ENCODE measurements at regions not wholly inside any gene's neighbourhood (a gene's known extent, or its start where the extent isn't known, plus 50 kb on each side); places are given as distances from the start of the nearest gene placed in this dataset.
"Not testable (repeated sequence)": the region's sequence is repeated elsewhere in the genome, so short reads cannot be mapped to it uniquely, and the experiment has no call there.

GRCh38 chr2:198525211-198525969, 721.0 kb downstream of the PLCL1 start:
- Mint-ChIP-seq H3K4me1 (no peaks in the 10 kb centered on the region), H3K36me3 (no peaks in the 10 kb centered on the region), H3K9me3 (ENCODE audit: low read depth) (no peaks in the 10 kb centered on the region), H3K27ac (no peak overlapping the region), H3K27me3 (no peaks in the 10 kb centered on the region), H3K4me3 (no peak overlapping the region)
- CTCF ChIA-PET = no interaction called here
- DNase-seq (no peak), ATAC-seq (no peak)

GRCh38 chr2:198523710-198524109, 719.3 kb downstream of the PLCL1 start:
- Mint-ChIP-seq H3K4me1 (no peaks in the 10 kb centered on the region), H3K4me3 (no peak overlapping the region), H3K27me3 (no peaks in the 10 kb centered on the region), H3K9me3 (ENCODE audit: low read depth) (no peaks in the 10 kb centered on the region), H3K27ac (no peak overlapping the region), H3K36me3 (no peaks in the 10 kb centered on the region)
- CTCF ChIA-PET = no interaction called here
- DNase-seq (no peak), ATAC-seq (no peak)

- Mint-ChIP-seq H3K4me1 (no peaks in the 10 kb centered on the region), H3K9me3 (ENCODE audit: low read depth) (no peaks in the 10 kb centered on the region), H3K4me3 (no peak overlapping the region), H3K27me3 (no peaks in the 10 kb centered on the region), H3K36me3 (no peaks in the 10 kb centered on the region), H3K27ac (no peak overlapping the region)
- DNase-seq (no peak), ATAC-seq (no peak)
- CTCF ChIA-PET = no interaction called here
Measured at GRCh38 chr2:198518935-198519334, 714.5 kb downstream of the PLCL1 start.

- H3K9me3 Mint-ChIP-seq (ENCODE audit: low read depth) = no peaks in the 10 kb centered on the region
- H3K4me1 Mint-ChIP-seq = no peaks in the 10 kb centered on the region
- no peaks in the 10 kb centered on the region for H3K27me3 Mint-ChIP-seq
- no peak for ATAC-seq
- DNase-seq = no peak
- H3K4me3 Mint-ChIP-seq = no peak overlapping the region
- no peak overlapping the region for H3K27ac Mint-ChIP-seq
- H3K36me3 Mint-ChIP-seq = no peaks in the 10 kb centered on the region
- CTCF ChIA-PET = no interaction called here
Measured at GRCh38 chr2:198517976-198518375, 713.6 kb downstream of the PLCL1 start.

- H3K27me3 Mint-ChIP-seq; H3K36me3 Mint-ChIP-seq; H3K4me3 Mint-ChIP-seq; CTCF ChIA-PET; H3K4me1 Mint-ChIP-seq; ATAC-seq; DNase-seq; H3K9me3 Mint-ChIP-seq (ENCODE audit: low read depth); H3K27ac Mint-ChIP-seq: not testable (repeated sequence)
Measured at GRCh38 chr2:198508610-198509009, 704.2 kb downstream of the PLCL1 start.

GRCh38 chr2:198499539-198499938, 695.1 kb downstream of the PLCL1 start:
- H3K4me1 Mint-ChIP-seq = no peaks in the 10 kb centered on the region
- CTCF ChIA-PET = no interaction called here
- H3K27ac Mint-ChIP-seq = no peak overlapping the region
- H3K9me3 Mint-ChIP-seq (ENCODE audit: low read depth) = peaks cover 2% of the 10 kb centered on the region
- no peak for ATAC-seq
- DNase-seq = no peak
- H3K36me3 Mint-ChIP-seq = no peaks in the 10 kb centered on the region
- H3K27me3 Mint-ChIP-seq = no peaks in the 10 kb centered on the region
- no peak overlapping the region for H3K4me3 Mint-ChIP-seq

GRCh38 chr2:198498516-198498915, 694.1 kb downstream of the PLCL1 start:
- no peak for ATAC-seq
- no peak overlapping the region for H3K27ac Mint-ChIP-seq
- H3K27me3 Mint-ChIP-seq = no peaks in the 10 kb centered on the region
- DNase-seq = no peak
- H3K9me3 Mint-ChIP-seq (ENCODE audit: low read depth) = peaks cover 2% of the 10 kb centered on the region
- CTCF ChIA-PET = no interaction called here
- H3K36me3 Mint-ChIP-seq = no peaks in the 10 kb centered on the region
- no peaks in the 10 kb centered on the region for H3K4me1 Mint-ChIP-seq
- H3K4me3 Mint-ChIP-seq = no peak overlapping the region

- no peaks in the 10 kb centered on the region for H3K4me1 Mint-ChIP-seq
- H3K27ac Mint-ChIP-seq = no peak overlapping the region
- CTCF ChIA-PET = no interaction called here
- no peaks in the 10 kb centered on the region for H3K9me3 Mint-ChIP-seq (ENCODE audit: low read depth)
- no peak overlapping the region for H3K4me3 Mint-ChIP-seq
- DNase-seq (no peak), ATAC-seq (no peak)
- H3K27me3 Mint-ChIP-seq = no peaks in the 10 kb centered on the region
- no peaks in the 10 kb centered on the region for H3K36me3 Mint-ChIP-seq
Measured at GRCh38 chr2:198498048-198498447, 693.7 kb downstream of the PLCL1 start.

GRCh38 chr2:198494931-198495330, 690.5 kb downstream of the PLCL1 start:
- ATAC-seq (no peak), DNase-seq (no peak)
- no peak overlapping the region for H3K4me3 Mint-ChIP-seq
- H3K27ac Mint-ChIP-seq = no peak overlapping the region
- no peaks in the 10 kb centered on the region for H3K36me3 Mint-ChIP-seq
- CTCF ChIA-PET = no interaction called here
- no peaks in the 10 kb centered on the region for H3K9me3 Mint-ChIP-seq (ENCODE audit: low read depth)
- no peaks in the 10 kb centered on the region for H3K4me1 Mint-ChIP-seq
- no peaks in the 10 kb centered on the region for H3K27me3 Mint-ChIP-seq

GRCh38 chr2:198490748-198491147, 686.4 kb downstream of the PLCL1 start:
- H3K36me3 Mint-ChIP-seq = no peaks in the 10 kb centered on the region
- H3K27me3 Mint-ChIP-seq = no peaks in the 10 kb centered on the region

GRCh38 chr2:198488964-198489363, 684.6 kb downstream of the PLCL1 start:
- CTCF ChIA-PET = no interaction called here
- Mint-ChIP-seq H3K27ac (no peak overlapping the region), H3K36me3 (no peaks in the 10 kb centered on the region), H3K4me1 (no peaks in the 10 kb centered on the region), H3K27me3 (no peaks in the 10 kb centered on the region), H3K4me3 (no peak overlapping the region), H3K9me3 (ENCODE audit: low read depth) (no peaks in the 10 kb centered on the region)
- ATAC-seq (no peak), DNase-seq (no peak)

More at GRCh38 chr2:198490748-198491147, 686.4 kb downstream of the PLCL1 start:
- H3K9me3 Mint-ChIP-seq (ENCODE audit: low read depth) = no peaks in the 10 kb centered on the region
- DNase-seq = no peak
- H3K27ac Mint-ChIP-seq = no peak overlapping the region
- no peaks in the 10 kb centered on the region for H3K4me1 Mint-ChIP-seq
- CTCF ChIA-PET = no interaction called here
- H3K4me3 Mint-ChIP-seq = no peak overlapping the region
- no peak for ATAC-seq

GRCh38 chr2:198483051-198483450, 678.7 kb downstream of the PLCL1 start:
- Mint-ChIP-seq H3K36me3 (no peaks in the 10 kb centered on the region), H3K27ac (no peak overlapping the region), H3K27me3 (no peaks in the 10 kb centered on the region), H3K4me1 (no peaks in the 10 kb centered on the region), H3K9me3 (ENCODE audit: low read depth) (no peaks in the 10 kb centered on the region), H3K4me3 (no peak overlapping the region)
- CTCF ChIA-PET = no interaction called here
- DNase-seq (no peak), ATAC-seq (no peak)

GRCh38 chr2:198479065-198479464, 674.7 kb downstream of the PLCL1 start:
- H3K4me3 Mint-ChIP-seq = no peak overlapping the region
- H3K27me3 Mint-ChIP-seq = peaks cover 2% of the 10 kb centered on the region
- H3K27ac Mint-ChIP-seq = no peak overlapping the region
- no peak for DNase-seq
- CTCF ChIA-PET = no interaction called here
- no peak for ATAC-seq
- no peaks in the 10 kb centered on the region for H3K9me3 Mint-ChIP-seq (ENCODE audit: low read depth)
- H3K36me3 Mint-ChIP-seq = no peaks in the 10 kb centered on the region
- no peaks in the 10 kb centered on the region for H3K4me1 Mint-ChIP-seq

GRCh38 chr2:198478361-198478760, 674.0 kb downstream of the PLCL1 start:
- H3K27me3 Mint-ChIP-seq = peaks cover 2% of the 10 kb centered on the region
- DNase-seq (no peak), ATAC-seq (no peak)
- CTCF ChIA-PET = no interaction called here
- no peaks in the 10 kb centered on the region for H3K36me3 Mint-ChIP-seq
- H3K27ac Mint-ChIP-seq = no peak overlapping the region
- H3K4me3 Mint-ChIP-seq = no peak overlapping the region
- no peaks in the 10 kb centered on the region for H3K9me3 Mint-ChIP-seq (ENCODE audit: low read depth)
- no peaks in the 10 kb centered on the region for H3K4me1 Mint-ChIP-seq

GRCh38 chr2:198476007-198476406, 671.6 kb downstream of the PLCL1 start:
- Mint-ChIP-seq H3K4me3 (no peak overlapping the region), H3K9me3 (ENCODE audit: low read depth) (no peaks in the 10 kb centered on the region), H3K36me3 (no peaks in the 10 kb centered on the region), H3K4me1 (no peaks in the 10 kb centered on the region), H3K27ac (no peak overlapping the region), H3K27me3 (peaks cover 2% of the 10 kb centered on the region)
- CTCF ChIA-PET = no interaction called here
- no peak for DNase-seq
- ATAC-seq = no peak
